Inferior parietal cortex (tissue), 1 donor: ENCODE measurements at regions not wholly inside any gene's neighbourhood (a gene's known extent, or its start where the extent isn't known, plus 50 kb on each side); places are given as distances from the start of the nearest gene placed in this dataset.
"Not testable (repeated sequence)": the region's sequence is repeated elsewhere in the genome, so short reads cannot be mapped to it uniquely, and the experiment has no call there.

Experiments
- DNase-seq: peaks from one replicate; pipeline ENCODE4 v3.0.0-alpha.2; 2016; ENCODE audit errors: extremely low spot score

DNA sequence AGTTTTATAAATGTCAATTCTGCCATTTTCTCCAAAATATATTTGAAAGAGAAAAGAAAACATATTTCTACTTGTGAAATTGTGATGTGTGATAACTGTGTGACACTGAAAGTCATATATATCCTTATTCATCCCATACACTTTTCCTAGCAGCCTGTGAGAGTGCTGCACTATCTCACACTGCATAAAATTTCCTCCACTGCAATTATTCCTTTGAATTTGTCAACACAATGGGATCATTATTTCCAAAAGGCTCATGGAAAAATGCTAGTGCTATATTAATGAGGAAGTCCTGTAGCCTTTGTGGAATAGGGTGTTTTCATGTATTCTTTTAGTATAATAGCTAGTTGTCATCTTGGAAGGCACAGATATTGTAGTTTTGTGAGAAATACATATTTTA lies 504.1 kb downstream of the RPL10L start:
- no peak for DNase-seq

DNA sequence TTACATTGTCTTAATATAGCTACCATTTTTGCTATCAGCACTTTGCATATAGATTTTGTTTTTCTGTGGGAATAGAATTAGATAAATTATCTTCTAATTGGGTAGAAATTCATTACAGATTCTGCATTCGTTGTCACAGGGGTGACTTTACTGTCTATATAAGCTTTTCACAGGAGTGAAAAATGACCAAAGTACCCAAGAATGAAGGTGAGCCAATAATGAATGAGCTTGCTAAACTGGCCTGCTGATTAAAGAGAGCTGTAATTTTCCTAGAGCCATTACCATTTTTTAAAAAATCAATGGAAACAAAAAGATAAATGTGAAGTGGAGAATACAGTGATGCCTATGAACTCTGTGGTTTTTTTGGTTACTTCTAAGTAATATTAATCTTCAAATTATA lies 504.6 kb downstream of the RPL10L start:
- no peak for DNase-seq

DNA sequence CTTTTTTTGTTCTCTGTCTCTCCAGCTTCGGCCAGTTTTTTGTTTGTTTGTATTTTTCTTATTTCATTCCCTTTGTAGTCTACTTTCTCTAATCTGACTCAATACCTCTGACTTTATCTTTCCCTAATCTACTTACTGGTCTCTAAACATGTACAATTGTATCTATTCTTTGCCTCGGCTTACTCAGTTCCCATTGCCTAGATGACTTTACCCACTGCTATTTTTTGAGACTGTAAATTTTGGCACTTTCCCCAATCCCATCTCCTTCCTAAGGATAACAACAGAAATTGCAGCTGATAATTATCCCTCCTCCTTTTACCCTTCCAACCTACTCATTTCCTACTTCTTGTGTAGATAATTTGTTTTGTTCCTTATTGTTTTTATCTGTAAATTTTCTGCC lies 511.1 kb downstream of the RPL10L start:
- no peak for DNase-seq

DNA sequence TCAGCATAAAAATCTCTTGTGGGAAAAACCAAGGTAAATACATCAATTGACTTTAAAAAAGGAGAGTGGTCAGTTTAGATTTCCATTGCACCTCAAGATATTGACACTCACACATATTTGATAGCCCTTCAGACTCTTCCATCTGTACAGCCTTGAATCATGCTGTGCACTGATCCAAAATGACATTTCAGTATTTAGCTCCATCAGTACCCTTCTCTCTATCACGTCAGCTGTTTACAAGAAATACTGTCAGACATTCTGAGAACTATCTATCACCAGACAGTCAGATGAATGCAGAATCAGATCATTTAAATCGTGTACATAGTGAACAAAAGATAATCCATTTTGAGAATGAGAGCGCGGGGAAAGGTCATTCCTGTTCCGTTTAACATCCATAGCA lies 511.9 kb downstream of the RPL10L start:
- DNase-seq = no peak

DNA sequence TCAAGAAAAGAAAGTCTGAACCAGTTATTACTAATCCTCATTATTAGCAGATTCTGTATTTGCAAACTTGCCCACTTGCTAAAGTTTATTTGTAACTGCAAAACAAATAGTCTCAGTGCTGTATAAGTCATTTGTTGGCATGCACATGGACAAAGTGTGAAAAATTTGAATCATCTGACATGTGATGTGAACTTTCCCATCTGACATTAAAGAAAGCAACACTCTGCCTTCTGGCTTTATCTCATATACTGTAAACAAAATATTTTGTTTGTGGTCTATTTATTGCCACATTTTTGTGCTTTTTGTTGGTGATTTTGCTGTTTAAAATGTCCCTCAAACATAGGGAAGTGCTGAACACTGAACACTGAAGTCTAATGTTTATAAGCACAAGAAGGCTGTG lies 513.8 kb downstream of the RPL10L start:
- no peak for DNase-seq

DNA sequence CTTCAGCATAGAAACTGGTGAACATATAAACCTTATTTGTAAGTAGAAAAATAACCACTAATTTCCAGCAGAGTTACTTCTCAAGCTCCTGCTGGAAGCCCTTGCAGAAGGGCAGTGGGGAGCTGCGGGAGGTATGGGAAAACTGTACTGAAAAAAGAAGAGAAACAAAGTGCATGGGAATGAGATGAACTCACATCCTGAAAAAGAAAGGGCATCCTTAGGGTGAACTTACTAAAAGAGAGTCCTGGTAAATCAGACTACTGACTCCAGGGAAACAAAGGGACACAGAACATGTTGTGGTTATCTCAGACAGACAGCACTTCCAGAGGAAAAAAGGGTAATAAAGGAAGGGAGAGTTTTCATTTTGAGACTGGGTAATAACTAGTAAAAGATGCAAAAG lies 515.1 kb downstream of the RPL10L start:
- no peak for DNase-seq

DNA sequence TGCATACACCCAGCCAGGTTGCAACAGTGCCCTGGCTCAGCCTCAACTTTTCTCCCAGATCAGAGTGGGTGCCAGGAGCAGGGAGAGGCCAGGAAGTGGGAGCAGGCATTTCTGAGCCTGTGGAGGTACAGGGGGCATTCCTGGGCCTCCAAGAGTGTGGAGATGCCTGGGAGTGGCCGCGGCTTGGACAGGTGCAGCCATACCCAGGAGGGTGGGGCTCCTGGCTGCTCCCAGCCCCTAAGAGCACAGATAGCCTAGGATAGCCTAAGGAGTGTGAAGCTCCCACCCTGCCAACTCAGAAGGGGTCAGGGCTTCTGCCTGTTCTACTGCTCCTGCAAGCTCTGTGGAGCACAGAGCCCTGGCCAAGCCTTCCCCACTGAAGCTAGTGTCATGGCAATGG lies 543.4 kb downstream of the RPL10L start:
- DNase-seq = no peak

DNA sequence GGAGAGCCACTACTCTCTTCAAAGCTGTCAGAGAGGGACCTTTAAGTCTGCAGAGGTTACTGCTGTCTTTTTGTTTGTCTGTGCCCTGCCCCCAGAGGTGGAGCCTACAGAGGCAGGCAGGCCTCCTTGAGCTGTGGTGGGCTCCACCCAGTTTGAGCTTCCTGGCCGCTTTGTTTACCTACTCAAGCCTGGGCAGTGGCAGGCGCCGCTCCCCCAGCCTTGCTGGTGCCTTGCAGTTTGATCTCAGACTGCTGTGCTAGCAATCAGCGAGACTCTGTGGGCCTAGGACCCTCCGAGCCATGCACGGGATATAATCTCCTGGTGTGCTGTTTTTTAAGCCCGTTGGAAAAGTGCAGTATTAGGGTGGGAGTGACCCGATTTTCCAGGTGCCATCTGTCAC lies 550.7 kb downstream of the RPL10L start:
- DNase-seq = not testable (repeated sequence)

DNA sequence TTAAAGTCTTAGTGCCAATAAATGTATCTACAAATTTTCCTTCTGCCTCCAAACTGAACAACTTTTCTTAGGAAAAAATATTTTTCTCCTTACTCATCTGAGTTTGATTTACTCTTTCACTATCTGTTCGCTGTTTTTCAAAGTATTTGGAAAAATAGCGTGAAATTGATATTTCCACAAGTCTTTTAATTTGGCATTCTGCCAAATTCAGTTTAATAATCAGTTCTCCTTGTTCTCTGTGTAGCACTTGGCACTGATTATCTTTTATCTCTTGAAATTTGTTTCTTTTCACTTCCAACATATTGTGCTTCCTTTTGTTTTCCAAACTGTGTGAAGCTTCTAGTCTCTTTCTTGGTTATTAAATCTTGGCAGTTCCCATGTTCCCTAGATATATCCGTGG lies 559.8 kb downstream of the RPL10L start:
- DNase-seq = no peak

DNA sequence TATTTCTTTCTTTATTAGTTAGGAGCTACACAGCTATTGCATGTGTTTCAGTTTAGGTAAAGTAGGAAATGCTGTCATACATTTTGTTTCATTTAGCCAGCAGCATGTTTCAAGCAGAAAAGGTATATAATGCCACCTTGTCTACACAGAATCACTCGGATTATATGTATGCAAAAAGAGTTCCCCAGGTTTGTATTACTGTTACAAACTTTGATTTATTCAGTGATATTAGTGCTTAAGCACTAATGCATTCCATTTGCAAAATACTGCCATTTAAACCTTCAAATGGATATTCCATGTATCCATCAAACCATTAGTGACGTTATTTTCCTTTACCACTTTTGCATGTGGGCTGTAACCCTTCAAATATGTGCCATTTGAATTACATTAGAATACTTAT lies 564.0 kb downstream of the RPL10L start:
- no peak for DNase-seq

DNA sequence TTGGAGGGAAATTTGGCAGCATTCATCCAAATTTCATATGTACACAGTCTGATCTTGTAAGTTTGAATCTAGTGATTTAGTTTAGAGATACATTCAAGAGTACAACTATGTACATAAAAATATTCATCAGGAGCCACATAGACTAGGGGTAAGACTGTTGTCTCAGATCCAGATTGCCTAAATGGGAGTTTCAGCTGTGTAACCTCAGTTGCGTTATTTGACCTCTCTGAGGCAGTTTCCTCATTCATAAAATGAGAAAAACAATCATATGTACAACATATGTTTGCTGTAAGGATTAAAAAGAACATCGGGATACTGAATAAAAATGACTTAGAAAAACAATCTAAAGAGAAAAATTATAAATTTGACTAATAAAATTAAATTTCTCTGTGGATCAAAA lies 577.5 kb downstream of the RPL10L start:
- no peak for DNase-seq

DNA sequence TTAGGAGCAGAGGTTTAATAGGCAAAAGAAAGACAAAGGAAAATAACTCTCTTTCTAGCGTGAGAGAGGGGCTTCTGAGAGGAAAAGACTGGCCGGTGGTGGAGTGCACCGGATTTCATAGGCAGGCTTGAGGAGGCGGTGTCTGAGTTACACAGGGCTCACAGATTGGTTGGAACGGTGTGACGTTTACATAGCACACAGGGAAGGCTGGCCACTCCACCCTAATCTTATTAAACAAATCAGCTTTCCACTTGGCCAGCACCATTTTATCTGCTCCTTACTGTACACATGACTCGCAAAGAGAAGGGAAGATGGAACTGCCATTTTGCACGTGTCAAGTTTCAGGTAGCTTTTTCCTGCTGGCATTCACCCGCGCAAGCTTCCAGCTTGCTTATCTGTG lies 587.7 kb downstream of the RPL10L start:
- DNase-seq = no peak

DNA sequence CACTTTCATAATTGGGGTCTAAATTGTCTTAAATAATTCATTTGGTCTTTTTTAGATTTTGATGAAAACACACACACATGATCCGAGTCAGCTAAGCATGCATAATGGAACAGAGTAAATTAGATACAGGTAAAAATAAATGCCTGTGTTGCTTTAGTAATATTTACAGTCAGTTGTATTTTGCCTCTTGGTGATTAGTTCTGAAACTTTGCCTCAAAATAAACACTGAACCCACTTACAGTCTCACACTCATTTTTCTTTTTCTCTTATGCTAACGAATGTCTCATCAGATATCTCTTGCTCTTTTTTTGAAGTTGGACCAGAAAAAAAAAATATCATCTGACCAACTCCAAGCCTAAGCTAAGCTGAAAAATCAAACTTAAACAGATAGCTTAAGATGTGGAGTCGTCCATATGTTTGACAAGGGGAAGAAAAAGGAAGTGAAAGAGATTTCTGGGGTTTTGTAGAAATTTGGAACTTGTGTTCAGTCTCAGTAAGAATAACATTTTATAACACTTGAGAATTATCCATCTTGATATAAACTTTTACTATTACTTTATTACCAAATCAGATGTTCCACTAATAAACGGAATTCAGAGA lies 592.5 kb downstream of the RPL10L start:
- no peak for DNase-seq

DNA sequence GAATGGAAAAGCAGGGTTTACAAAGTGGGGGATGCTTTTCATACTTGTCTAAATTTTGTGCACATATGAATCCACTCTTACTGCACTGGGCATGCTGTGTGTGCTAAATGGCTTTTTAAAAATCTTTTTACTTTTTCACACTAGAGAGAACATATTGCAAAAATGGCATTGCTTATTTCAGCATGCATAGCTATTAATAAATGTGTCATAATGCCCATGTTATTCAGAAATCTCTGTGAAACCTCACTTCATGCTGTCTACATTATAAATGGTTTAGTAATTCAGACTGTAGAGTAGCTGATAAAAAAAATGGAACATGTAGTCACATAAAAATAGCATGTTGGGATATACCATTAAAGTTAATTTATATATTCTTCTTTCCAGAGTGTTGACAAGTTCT lies 593.8 kb downstream of the RPL10L start:
- DNase-seq = no peak

DNA sequence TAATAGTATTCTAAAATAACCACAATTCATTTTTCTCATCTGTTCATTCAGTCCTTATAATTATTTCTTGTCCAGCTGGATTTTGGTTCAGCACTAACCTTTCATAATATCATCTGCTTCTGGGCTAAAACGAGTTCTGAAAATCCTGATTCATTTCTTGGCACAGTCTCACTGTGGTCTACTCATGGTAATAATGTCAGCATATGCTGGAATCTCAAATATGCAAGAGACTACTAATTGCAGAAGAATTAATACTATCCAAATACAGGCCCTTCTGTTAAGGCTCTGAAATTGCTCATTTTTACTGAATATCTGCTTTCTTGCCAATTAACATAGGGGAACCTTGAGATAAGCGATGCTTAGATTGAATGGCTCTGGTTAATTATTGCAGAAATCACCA lies 597.1 kb downstream of the RPL10L start:
- DNase-seq = no peak

DNA sequence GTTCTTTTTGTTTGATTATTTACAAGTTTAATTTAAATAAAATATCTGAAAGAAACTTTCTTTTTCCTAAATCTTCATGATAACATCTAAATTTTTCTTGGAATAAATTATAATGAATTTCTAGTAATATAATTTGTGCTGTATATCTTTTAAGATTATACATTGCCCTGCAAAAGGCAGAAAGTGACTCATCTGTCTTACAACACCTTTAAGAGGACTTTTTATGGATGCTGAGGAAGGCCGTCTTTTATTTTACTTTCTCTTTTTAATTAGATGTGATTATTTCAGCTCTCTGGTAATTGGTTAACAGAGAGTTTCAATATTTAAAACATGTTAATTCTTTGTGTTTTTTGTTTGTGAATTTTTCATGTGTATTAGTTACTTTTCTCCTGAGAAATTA lies 598.4 kb downstream of the RPL10L start:
- no peak for DNase-seq

DNA sequence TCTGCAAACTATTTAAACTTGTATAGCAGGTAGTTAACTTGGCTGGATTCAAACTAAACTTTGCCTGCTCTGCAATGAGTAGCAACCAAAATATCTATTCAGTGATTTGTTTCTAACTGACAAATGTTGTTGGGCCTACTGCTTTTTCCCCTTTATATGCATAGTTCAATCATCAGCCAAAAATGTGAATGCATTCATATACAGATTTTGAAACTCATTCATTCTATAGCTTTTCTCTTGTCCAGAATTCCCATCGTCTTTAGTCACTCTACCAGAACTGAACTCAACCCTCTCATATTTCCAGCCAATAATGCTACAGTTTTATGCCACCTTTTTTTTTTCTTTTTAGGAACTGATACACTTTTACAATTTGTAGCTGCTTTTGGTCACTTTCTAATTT lies 599.8 kb downstream of the RPL10L start:
- no peak for DNase-seq

DNA sequence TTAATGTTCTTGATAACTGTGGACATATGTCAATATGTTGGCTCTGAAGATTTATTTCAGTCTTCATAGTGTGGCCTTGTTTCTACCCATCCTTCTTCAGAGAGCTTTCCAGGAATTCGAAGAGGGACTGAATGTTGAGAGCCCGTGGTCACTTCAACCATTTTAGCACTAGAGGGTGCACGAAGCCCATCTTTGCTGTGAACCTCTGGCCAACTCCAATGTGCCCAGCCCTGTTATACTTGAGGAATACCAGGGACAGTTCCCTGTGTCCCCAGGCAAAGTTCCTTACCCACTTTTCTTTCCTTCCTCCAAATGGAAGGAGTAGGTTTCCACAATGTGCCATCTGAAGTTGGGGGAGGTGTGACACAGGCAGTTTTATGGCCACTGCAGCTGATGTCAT lies 603.5 kb downstream of the RPL10L start:
- DNase-seq = no peak

DNA sequence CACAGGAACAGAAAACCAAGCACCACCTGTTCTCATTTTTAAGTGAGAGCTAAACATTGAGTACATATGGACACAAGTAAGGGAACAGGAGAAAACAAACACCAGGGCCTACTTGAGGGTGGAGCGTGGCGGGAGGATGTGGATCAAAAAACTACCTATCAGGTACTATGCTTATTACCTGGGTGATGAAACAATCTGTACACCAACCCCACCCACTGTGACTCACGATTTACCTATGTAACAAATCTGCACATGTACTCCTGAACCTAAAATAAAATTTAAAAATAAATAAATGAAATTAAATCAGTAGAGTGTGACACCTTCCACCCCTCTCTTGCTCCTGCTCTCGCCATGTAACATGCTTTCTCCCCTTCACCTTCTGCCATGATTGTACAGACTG lies 615.5 kb downstream of the RPL10L start:
- no peak for DNase-seq

DNA sequence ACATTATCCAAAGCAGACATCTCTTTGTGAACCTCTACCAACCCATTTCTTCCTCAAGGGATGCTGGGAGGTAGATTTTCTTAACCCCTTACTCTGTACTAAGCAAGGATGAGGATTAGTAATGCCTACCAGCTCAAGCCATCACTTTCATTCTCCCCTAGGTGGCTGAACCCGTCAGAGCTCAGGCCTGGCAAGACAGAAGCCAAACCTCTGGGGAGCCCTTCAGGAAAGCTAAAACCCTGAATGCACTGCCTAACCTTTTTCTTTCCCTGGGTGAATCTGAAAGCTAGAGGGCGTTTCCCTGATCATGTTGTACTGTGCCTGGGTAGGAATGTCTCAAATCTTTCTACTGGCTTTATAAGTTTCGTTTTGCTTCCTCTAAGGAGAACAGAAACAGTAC lies 617.3 kb downstream of the RPL10L start:
- no peak for DNase-seq

DNA sequence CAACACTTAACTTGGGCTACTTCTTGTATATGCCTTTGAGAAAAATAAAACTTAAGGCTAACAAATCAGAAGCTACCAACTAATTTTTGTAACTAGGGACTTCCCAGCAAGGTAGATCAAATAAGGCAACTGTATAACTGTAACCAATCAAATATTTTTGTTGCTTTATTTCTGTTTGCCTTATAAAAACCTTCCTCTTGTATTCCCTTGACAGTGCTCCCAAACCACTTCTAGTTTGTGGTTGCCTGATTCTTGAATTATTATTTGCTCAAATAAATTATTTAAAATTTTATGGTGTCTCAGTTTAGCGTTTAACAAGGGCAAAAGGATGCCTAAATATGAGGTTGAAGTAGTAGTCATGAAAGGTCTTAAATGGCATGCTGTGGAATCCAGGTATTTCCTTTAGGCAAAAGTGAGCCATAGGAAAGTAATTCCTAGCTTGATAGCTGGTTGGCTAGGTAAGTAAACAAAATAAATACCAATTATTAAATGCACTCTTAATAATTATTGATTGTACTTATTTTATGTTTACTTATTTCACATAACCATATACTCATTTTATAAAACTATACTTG lies 632.6 kb downstream of the RPL10L start:
- DNase-seq = no peak

DNA sequence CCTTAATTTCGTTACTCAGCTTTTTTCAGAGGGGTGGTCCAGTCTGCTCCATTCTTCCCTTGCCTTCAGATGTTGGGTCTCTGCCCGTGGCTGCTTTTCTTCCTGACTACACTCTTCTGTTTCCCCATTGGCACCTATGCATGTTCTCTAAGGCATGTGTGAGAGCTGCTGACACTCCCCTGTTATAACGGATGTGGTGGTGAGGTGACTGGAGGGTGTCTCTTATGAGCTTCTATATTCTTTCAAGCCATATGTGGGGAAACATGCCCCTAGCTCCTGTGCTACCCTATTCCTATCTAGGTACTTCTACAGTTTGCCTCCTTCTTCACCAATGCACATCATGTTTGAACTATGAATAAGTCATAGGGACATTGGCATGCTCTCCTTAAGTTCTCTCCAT lies 643.2 kb downstream of the RPL10L start:
- DNase-seq = no peak

DNA sequence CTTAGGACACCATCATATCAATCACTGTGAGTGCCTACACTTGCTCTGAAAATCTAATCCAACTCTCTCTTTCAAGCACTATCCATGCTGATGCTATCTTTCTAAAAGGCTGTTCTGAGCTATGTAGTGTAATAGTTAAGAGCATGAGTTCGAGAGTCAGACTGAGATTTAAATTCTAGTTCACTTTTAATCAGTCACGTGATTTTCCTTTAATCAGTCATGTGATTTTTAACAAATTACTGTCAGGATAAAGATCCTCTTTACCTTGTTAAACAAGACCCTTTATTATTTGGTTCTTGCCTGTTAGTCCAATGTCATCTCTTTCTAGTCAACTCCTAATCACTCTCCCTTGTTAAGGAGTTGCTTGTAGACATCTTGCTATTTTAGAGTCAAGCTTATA lies 653.0 kb downstream of the RPL10L start:
- no peak for DNase-seq

DNA sequence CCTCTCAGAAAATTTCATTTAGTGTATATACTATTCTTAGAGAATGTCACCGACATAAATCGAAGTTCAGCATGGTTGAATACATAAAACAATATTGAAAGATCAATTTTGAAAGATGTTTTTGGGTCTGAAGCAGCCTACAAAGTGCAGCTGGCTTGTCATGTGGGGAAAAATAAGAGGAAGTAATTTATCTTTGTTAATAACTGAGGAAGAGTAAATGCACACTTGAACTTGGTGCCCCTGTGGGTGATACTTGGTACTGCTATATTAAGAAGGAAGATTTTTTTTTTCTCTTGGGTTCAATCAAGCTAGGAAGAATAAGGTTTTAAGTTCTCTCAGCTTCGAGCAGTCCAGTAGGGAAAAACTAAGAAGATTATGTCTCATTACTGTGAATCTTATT lies 661.3 kb downstream of the RPL10L start:
- no peak for DNase-seq
